IMR-90 (cell line): ENCODE measurements at regions not wholly inside any gene's neighbourhood (a gene's known extent, or its start where the extent isn't known, plus 50 kb on each side); places are given as distances from the start of the nearest gene placed in this dataset.

Experiments
- BHLHE40 ChIP-seq: fragments of 150-350 bp; IDR thresholded peaks from 2 replicates; pipeline ENCODE4 v1.6.1; 2016; ENCODE audit warnings: mild to moderate bottlenecking, low read depth, low read length
- CEBPB ChIP-seq: IDR thresholded peaks from 2 replicates; pipeline ENCODE4 v1.6.1; 2012; ENCODE audit warnings: low read depth, low read length, improper control_type of control experiment
- CHD1 ChIP-seq: IDR thresholded peaks from 2 replicates; pipeline ENCODE4 v1.6.1; 2012; ENCODE audit warnings: low read depth, low read length, improper control_type of control experiment
- MAFK ChIP-seq: IDR thresholded peaks from 2 replicates; pipeline ENCODE4 v1.6.1; 2012; ENCODE audit warnings: low read depth, low read length, improper control_type of control experiment
- MXI1 ChIP-seq: IDR thresholded peaks from 2 replicates; pipeline ENCODE4 v1.6.1; 2012; ENCODE audit warnings: low read depth, mild to moderate bottlenecking, low read length, moderate library complexity, borderline replicate concordance
- NFE2L2 ChIP-seq: fragments of 150-350 bp; IDR thresholded peaks from 2 replicates; pipeline ENCODE4 v1.6.1; 2016; ENCODE audit warnings: low read depth, mild to moderate bottlenecking, low read length
- POLR2A ChIP-seq: IDR thresholded peaks from 2 replicates; pipeline ENCODE4 v1.6.1; 2012; ENCODE audit warnings: mild to moderate bottlenecking, low read depth, low read length
- RAD21 ChIP-seq: IDR thresholded peaks from 2 replicates; pipeline ENCODE4 v1.6.1; 2012; ENCODE audit warnings: low read length, improper control_type of control experiment
- RFX5 ChIP-seq: IDR thresholded peaks from 2 replicates; pipeline ENCODE4 v1.8.0; 2012; ENCODE audit warnings: low read depth, mild to moderate bottlenecking, low read length, moderate library complexity
- TF ChIP-seq, protein P1 (sequence below): conservative IDR thresholded peaks from 2 replicates; pipeline ENCODE4 v1.5.1; 2012; ENCODE audit warnings: mild to moderate bottlenecking, low read depth, low read length, improper control_type of control experiment
- TF ChIP-seq, protein P2 (sequence below): fragments of 150-350 bp; IDR thresholded peaks from 2 replicates; pipeline ENCODE4 v1.6.1; 2017; ENCODE audit warnings: mild to moderate bottlenecking, antibody characterized with exemption, low read length, low read depth

DNA sequence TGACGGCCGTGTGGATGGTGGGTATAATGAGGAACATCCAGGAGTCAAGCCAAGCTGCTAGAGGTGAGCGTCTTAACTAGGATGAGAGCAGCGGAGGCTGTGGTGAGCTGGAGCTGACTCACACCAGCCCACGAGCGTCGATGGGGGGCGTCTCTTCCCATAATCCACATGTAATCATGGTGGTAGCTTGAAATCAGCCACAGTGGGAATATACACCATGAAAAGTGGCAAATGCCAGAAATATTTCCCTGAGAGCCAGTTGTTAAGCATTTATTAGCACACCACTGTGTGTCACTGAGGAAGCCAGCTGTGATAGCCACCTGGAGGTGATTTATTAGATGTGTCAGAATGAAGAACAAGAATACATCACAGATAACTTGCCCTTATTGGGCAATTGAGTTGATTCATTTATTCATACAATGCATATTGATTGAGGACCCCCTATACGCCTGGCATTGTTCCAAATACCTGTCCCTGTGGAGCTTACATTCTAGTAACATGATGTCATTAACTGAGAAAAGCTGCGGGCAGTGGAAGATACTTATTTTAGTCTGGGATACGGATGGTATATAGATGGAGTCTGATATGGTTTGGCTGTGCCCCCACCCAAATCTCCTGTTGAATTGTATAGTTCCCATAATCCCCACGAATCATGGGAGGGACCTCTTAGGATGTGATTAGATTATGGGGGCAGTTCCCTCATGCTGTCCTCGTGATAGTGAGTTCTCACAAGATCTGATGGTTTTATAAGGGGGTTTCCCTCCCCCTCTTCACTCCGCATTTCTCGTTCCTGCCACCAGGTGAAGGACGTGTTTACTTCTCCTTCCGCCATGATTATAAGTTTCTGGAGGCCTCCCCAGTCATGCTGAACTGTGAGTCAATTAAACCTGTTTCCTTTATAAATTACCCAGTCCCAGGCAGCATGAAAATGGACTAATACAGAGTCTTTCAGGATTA is 473.4 kb downstream of the METTL15 start:
- TF ChIP-seq POLR2A (no peak), BHLHE40 (no peak), RFX5 (no peak), RAD21 (no peak; the same call in 1 of the 2 replicates), CEBPB (no peak), NFE2L2 (no peak), CHD1 (no peak), MXI1 (no peak), MAFK (no peak)
- TF ChIP-seq, protein P1, sequence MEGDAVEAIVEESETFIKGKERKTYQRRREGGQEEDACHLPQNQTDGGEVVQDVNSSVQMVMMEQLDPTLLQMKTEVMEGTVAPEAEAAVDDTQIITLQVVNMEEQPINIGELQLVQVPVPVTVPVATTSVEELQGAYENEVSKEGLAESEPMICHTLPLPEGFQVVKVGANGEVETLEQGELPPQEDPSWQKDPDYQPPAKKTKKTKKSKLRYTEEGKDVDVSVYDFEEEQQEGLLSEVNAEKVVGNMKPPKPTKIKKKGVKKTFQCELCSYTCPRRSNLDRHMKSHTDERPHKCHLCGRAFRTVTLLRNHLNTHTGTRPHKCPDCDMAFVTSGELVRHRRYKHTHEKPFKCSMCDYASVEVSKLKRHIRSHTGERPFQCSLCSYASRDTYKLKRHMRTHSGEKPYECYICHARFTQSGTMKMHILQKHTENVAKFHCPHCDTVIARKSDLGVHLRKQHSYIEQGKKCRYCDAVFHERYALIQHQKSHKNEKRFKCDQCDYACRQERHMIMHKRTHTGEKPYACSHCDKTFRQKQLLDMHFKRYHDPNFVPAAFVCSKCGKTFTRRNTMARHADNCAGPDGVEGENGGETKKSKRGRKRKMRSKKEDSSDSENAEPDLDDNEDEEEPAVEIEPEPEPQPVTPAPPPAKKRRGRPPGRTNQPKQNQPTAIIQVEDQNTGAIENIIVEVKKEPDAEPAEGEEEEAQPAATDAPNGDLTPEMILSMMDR, result no peak
- TF ChIP-seq, protein P2, sequence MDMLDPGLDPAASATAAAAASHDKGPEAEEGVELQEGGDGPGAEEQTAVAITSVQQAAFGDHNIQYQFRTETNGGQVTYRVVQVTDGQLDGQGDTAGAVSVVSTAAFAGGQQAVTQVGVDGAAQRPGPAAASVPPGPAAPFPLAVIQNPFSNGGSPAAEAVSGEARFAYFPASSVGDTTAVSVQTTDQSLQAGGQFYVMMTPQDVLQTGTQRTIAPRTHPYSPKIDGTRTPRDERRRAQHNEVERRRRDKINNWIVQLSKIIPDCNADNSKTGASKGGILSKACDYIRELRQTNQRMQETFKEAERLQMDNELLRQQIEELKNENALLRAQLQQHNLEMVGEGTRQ, result no peak
